HCT116 (cell line): ENCODE measurements at regions not wholly inside any gene's neighbourhood (a gene's known extent, or its start where the extent isn't known, plus 50 kb on each side); places are given as distances from the start of the nearest gene placed in this dataset.

ENCODE experiments used
- ATAC-seq: fragments of 200-7000 bp; cut with Tn5 transposase; 2 replicates; pipeline ENCODE4 v1.9.1; 2020; ENCODE audit warnings: mild to moderate bottlenecking, moderate library complexity
- BruUV-seq: library from RNA; stranded (reverse); fragments of 400-500 nt; replicated peaks from 2 replicates; lab custom pipeline; 2021; lab: Mats Ljungman, UMichigan
- CTCF ChIA-PET: fragments of 300-600 bp; sonication (Branson Sonifier 250); formaldehyde crosslinking; loops from one replicate; lab custom pipeline; 2021; ENCODE audit warnings: antibody characterized with exemption; lab: Charles Lee
- POLR2A ChIA-PET: fragments of 300-600, 350-600 bp; sonication (Branson Sonifier 250); formaldehyde crosslinking; loops from one replicate; lab custom pipeline; 2021; ENCODE audit warnings: antibody characterized with exemption; lab: Charles Lee
- RAD21 ChIA-PET, 2 experiments: fragments of 300-600 bp; sonication (Branson Sonifier 250); formaldehyde crosslinking; loops; one replicate each; lab custom pipeline; 2023; ENCODE audit warnings: low total read pairs in 2 of 2; ENCODE audit not compliant: uncharacterized antibody in 2 of 2, unreplicated experiment in 2 of 2, low non-redundant PET in 1 of 2; lab: Charles Lee
- DNase-seq: peaks from one replicate; pipeline ENCODE4 v3.0.0-alpha.2; 2010; ENCODE audit warnings: low read depth, low spot score
- H2AFZ ChIP-seq: fragments of 200-600 bp; shearing (Covaris generic), sonication (generic); 2 replicates; pipeline ENCODE4 v1.6.1; 2017; ENCODE audit warnings: low read depth, mixed run types, mixed read lengths, antibody characterized with exemption, low read length; ENCODE audit not compliant: poor library complexity, severe bottlenecking
- H3K27ac ChIP-seq: 2 replicates; pipeline ENCODE4 v1.5.1; 2012; ENCODE audit warnings: low read depth, low read length
- H3K27me3 ChIP-seq: fragments of 200-600 bp; sonication (generic); 2 replicates; pipeline ENCODE4 v1.6.1; 2016; ENCODE audit warnings: mixed run types, low read length, mixed read lengths; ENCODE audit not compliant: insufficient read depth
- H3K36me3 ChIP-seq, 2 experiments: fragments of 200-500 bp in 1 of 2; fragments of 200-600 bp in 1 of 2; sonication (Bioruptor generic) in 1 of 2; sonication (generic) in 1 of 2; 2 replicates each; pipeline versions ENCODE4 v1.5.1 to v1.6.1; 2014 to 2016; ENCODE audit warnings: low read length in 2 of 2, inconsistent platforms in 1 of 2, mixed read lengths in 1 of 2, mixed run types in 1 of 2; ENCODE audit not compliant: insufficient read depth in 2 of 2, control insufficient read depth in 1 of 2
- H3K4me1 ChIP-seq, 2 experiments: fragments of 200-600 bp in 1 of 2; sonication (generic) in 1 of 2; 2 replicates each; pipeline versions ENCODE4 v1.5.1 to v1.6.1; 2012 to 2017; ENCODE audit warnings: low read length in 2 of 2, inconsistent platforms in 1 of 2, mild to moderate bottlenecking in 1 of 2, mixed read lengths in 1 of 2, mixed run types in 1 of 2, moderate library complexity in 1 of 2; ENCODE audit not compliant: insufficient read depth in 2 of 2, control insufficient read depth in 1 of 2
- H3K4me2 ChIP-seq: fragments of 200-600 bp; sonication (generic); 2 replicates; pipeline ENCODE4 v1.6.1; 2017; ENCODE audit warnings: mixed run types, low read length, mixed read lengths
- H3K4me3 ChIP-seq, 2 experiments: fragments of 200-600 bp in 1 of 2; sonication (generic) in 1 of 2; replicated peaks in 1 of 2; 2 replicates each; pipeline ENCODE4 v1.5.1; 2011 to 2016; ENCODE audit warnings: low read length in 2 of 2, control low read depth in 1 of 2, low read depth in 1 of 2, mild to moderate bottlenecking in 1 of 2, mixed read lengths in 1 of 2, mixed run types in 1 of 2
- H3K79me2 ChIP-seq: fragments of 200-600 bp; sonication (generic); 2 replicates; pipeline ENCODE4 v1.6.1; 2017; ENCODE audit warnings: mild to moderate bottlenecking, mixed run types, low read length, moderate library complexity, mixed read lengths; ENCODE audit not compliant: insufficient read depth
- H3K9ac ChIP-seq: fragments of 200-600 bp; sonication (generic); 2 replicates; pipeline ENCODE4 v1.6.1; 2016; ENCODE audit warnings: low read length, mixed read lengths
- H3K9me2 ChIP-seq: fragments of 200-600 bp; sonication (generic), shearing (Covaris generic); 2 replicates; pipeline ENCODE4 v1.6.1; 2017; ENCODE audit warnings: mixed run types, mild to moderate bottlenecking, moderate library complexity; ENCODE audit not compliant: insufficient read depth
- H3K9me3 ChIP-seq, 2 experiments: fragments of 200-500 bp in 1 of 2; fragments of 200-600 bp in 1 of 2; sonication (Bioruptor generic) in 1 of 2; sonication (generic) in 1 of 2; 2 replicates each; pipeline ENCODE4 v1.6.1; 2014 to 2017; ENCODE audit warnings: low read length in 2 of 2, mixed read lengths in 2 of 2, inconsistent platforms in 1 of 2, low read depth in 1 of 2, mild to moderate bottlenecking in 1 of 2, mixed run types in 1 of 2, moderate library complexity in 1 of 2; ENCODE audit not compliant: control insufficient read depth in 1 of 2, insufficient read depth in 1 of 2
- H4K20me1 ChIP-seq: fragments of 200-600 bp; sonication (generic), shearing (Covaris generic); 2 replicates; pipeline ENCODE4 v1.6.1; 2017; ENCODE audit warnings: mixed run types, mild to moderate bottlenecking, moderate library complexity; ENCODE audit not compliant: insufficient read depth
- CTCF ChIP-seq, 3 experiments: fragments of 200-600 bp in 1 of 3; sonication (generic) in 1 of 3; IDR thresholded peaks in 2 of 3; conservative IDR thresholded peaks in 1 of 3; 2 replicates each; pipeline ENCODE4 v1.5.1; 2012 to 2017; ENCODE audit warnings: low read depth in 2 of 3, low read length in 2 of 3, antibody characterized with exemption in 1 of 3, borderline replicate concordance in 1 of 3, control low read depth in 1 of 3, mild to moderate bottlenecking in 1 of 3, mixed read lengths in 1 of 3, mixed run types in 1 of 3, moderate library complexity in 1 of 3; ENCODE audit not compliant: insufficient read depth in 1 of 3
- FOSL1 ChIP-seq: IDR thresholded peaks from 2 replicates; pipeline ENCODE4 v1.6.1; 2012; ENCODE audit warnings: low read depth
- RAD21 ChIP-seq: IDR thresholded peaks from 2 replicates; pipeline ENCODE4 v1.6.1; 2012; ENCODE audit warnings: low read depth, mild to moderate bottlenecking
- SP1 ChIP-seq: IDR thresholded peaks from 2 replicates; pipeline ENCODE4 v1.6.1; 2012; ENCODE audit warnings: low read depth
- TCF7L2 ChIP-seq: IDR thresholded peaks from 2 replicates; pipeline ENCODE4 v1.7.0; 2011; ENCODE audit warnings: borderline replicate concordance, inconsistent platforms; ENCODE audit not compliant: insufficient read depth, insufficient read length; ENCODE audit errors: extremely low read depth
- intact Hi-C: fragments of 100-400 bp; cut with micrococcal nuclease; formaldehyde crosslinking; loops from 2 replicates; pipeline ENCODE4 v1.10.0; 2022
- TF ChIP-seq, protein P1 (sequence below): IDR thresholded peaks from 2 replicates; pipeline ENCODE4 v1.6.1; 2012

GRCh38 chr11:104776501-104777170 lies 121.6 kb downstream of the CASP12 start:
- H3K4me2 ChIP-seq: no peak overlapping the region
- TF ChIP-seq, protein P1, sequence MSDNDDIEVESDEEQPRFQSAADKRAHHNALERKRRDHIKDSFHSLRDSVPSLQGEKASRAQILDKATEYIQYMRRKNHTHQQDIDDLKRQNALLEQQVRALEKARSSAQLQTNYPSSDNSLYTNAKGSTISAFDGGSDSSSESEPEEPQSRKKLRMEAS: no peak
- no peak for TF ChIP-seq CTCF (IDR thresholded peaks at IDR 0.05 in 2 of 3, conservative IDR thresholded peaks at IDR 0.05 in 1 of 3; ENCODE audit: borderline replicate concordance in 1 of 3, insufficient read depth in 1 of 3, low read depth in 2 of 3, low read length in 2 of 3)
- ATAC-seq (no peak), DNase-seq (no peak)
- no peaks in the 10 kb centered on the region for H3K9me2 ChIP-seq
- no peak overlapping the region for H3K9ac ChIP-seq
- H3K4me3 ChIP-seq: no peak overlapping the region
- intact Hi-C loops: no loop called here
- H3K4me1 ChIP-seq: peaks cover 0 to 8% of the 10 kb centered on the region in 2 experiments; a peak in 1 of 4 replicates
- H3K9me3 ChIP-seq: 0 out of 4 replicates have a peak, but pooled peaks cover 0 to 3% of the 10 kb centered on the region in 2 experiments
- no TSS peak for BruUV-seq
- H3K27ac ChIP-seq: no peak overlapping the region
- ChIA-PET RAD21 (no interaction called here), CTCF (no interaction called here), POLR2A (no interaction called here)
- no peak overlapping the region for H2AFZ ChIP-seq
- H4K20me1 ChIP-seq: no peaks in the 10 kb centered on the region
- no peaks in the 10 kb centered on the region for H3K79me2 ChIP-seq
- H3K36me3 ChIP-seq: no peaks in the 10 kb centered on the region
- H3K27me3 ChIP-seq: no peaks in the 10 kb centered on the region

DNA sequence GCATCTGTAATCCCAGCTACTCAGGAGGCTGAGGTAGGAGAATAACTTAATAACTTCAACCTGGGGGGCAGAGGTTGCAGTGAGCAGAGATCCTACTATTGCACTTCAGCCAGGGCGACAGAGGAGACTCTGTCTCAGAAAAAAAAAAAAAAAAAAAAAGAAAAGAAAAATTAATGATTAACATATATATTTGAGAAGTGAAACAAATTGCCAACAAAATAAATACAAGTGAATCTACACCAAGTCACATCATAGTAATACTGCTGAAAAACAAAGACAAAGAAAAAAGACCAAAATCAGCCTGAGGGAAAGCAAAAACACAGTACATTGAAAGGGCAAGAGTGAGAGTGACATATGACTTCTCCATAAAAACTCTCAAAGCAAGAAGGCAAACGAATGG lies 123.7 kb downstream of the CASP12 start:
- TF ChIP-seq SP1: no peak
- TF ChIP-seq TCF7L2: no peak
- no peak for TF ChIP-seq RAD21
- no peak for TF ChIP-seq FOSL1
- H3K4me3 ChIP-seq: no peak overlapping the region
- ChIA-PET POLR2A (no interaction called here), RAD21 (no interaction called here), CTCF (no interaction called here)
- H3K27ac ChIP-seq: no peak overlapping the region
- H2AFZ ChIP-seq: no peak overlapping the region
- H3K9me3 ChIP-seq: no peaks in the 10 kb centered on the region
- no TSS peak for BruUV-seq
- no peak for DNase-seq
- H3K27me3 ChIP-seq: no peaks in the 10 kb centered on the region
- H3K79me2 ChIP-seq: no peaks in the 10 kb centered on the region
- peaks cover 0 to 8% of the 10 kb centered on the region in 2 experiments; a peak in 1 of 4 replicates for H3K4me1 ChIP-seq
- H3K9me2 ChIP-seq: no peaks in the 10 kb centered on the region
- H4K20me1 ChIP-seq: no peaks in the 10 kb centered on the region
- no peak for ATAC-seq
- no peak overlapping the region for H3K9ac ChIP-seq
- intact Hi-C loops: no loop called here
- H3K4me2 ChIP-seq: no peak overlapping the region
- H3K36me3 ChIP-seq: no peaks in the 10 kb centered on the region
